Choroid plexus epithelial cell (primary cell): ENCODE measurements at regions not wholly inside any gene's neighbourhood (a gene's known extent, or its start where the extent isn't known, plus 50 kb on each side); places are given as distances from the start of the nearest gene placed in this dataset.

Source experiments
- DNase-seq: peaks from one replicate; pipeline ENCODE4 v3.0.0-alpha.2; 2010; ENCODE audit warnings: low read depth
- H3K4me3 ChIP-seq: 2 replicates; pipeline ENCODE4 v1.5.1; 2011; ENCODE audit warnings: low read depth, mild to moderate bottlenecking, control low read depth, low read length, moderate library complexity
- TF ChIP-seq, protein P1 (sequence below): conservative IDR thresholded peaks from 2 replicates; pipeline ENCODE4 v1.5.1; 2011; ENCODE audit warnings: low read depth, mild to moderate bottlenecking, control low read depth, inconsistent platforms, low read length, moderate library complexity

DNA sequence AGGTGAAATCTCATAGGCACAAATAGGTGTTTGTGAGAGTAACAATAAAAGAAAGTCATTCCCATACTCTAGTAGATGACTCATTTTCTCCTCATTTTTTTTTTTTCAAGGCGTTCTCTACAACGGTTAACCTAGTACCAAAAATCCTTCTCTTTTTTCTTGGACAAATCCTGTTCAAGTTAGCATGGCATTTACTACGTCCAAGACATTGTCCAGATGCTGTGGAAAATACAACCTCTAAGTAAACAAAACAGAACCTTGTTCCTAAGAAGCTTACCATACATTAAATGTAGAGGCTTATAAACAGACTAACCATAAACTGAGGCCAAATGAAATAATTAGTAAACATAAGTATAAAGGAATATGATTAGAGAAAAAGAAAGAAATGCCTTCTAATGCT, 76.2 kb upstream of the RGS4 start:
- TF ChIP-seq, protein P1, sequence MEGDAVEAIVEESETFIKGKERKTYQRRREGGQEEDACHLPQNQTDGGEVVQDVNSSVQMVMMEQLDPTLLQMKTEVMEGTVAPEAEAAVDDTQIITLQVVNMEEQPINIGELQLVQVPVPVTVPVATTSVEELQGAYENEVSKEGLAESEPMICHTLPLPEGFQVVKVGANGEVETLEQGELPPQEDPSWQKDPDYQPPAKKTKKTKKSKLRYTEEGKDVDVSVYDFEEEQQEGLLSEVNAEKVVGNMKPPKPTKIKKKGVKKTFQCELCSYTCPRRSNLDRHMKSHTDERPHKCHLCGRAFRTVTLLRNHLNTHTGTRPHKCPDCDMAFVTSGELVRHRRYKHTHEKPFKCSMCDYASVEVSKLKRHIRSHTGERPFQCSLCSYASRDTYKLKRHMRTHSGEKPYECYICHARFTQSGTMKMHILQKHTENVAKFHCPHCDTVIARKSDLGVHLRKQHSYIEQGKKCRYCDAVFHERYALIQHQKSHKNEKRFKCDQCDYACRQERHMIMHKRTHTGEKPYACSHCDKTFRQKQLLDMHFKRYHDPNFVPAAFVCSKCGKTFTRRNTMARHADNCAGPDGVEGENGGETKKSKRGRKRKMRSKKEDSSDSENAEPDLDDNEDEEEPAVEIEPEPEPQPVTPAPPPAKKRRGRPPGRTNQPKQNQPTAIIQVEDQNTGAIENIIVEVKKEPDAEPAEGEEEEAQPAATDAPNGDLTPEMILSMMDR, result no peak
- no peak for DNase-seq
- H3K4me3 ChIP-seq, result no peak overlapping the region

DNA sequence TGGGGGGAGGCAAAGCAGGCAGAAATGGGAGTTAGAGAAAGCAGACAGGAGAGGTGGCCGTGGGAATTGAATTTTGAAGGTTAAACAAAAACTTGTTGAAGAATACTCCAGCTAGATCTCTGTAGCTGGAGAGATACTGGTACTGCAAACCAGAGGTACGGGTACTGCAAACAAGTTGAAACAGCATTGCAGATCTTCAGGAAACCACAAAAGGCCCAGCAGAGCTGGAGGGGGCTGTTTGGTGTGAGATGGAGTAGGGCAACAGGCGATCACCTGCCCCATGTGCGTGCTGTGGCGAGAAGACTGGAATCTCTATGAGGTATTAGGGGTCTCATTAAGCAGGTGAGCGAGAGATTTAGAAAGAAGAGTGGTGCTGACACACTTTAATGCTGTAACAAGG, 77.7 kb upstream of the RGS4 start:
- no peak overlapping the region for H3K4me3 ChIP-seq
- TF ChIP-seq, protein P1, result no peak
- DNase-seq, result no peak

GRCh38 chr1:162990665-162991064, 78.5 kb upstream of the RGS4 start:
- H3K4me3 ChIP-seq, result no peak overlapping the region
- no peak for DNase-seq

GRCh38 chr1:162988869-162989268, 80.3 kb upstream of the RGS4 start:
- no peak for DNase-seq
- H3K4me3 ChIP-seq, result no peak overlapping the region
- TF ChIP-seq, protein P1, result peak; percentile 12

More at GRCh38 chr1:162990665-162991064, 78.5 kb upstream of the RGS4 start:
- TF ChIP-seq, protein P1, result no peak

GRCh38 chr1:162987866-162988265, 81.3 kb upstream of the RGS4 start:
- peak; percentile 39 for DNase-seq
- TF ChIP-seq, protein P1, result no peak
- H3K4me3 ChIP-seq, result no peak overlapping the region

- H3K4me3 ChIP-seq, result no peak overlapping the region
- peak; percentile 73 for DNase-seq
- TF ChIP-seq, protein P1, result no peak
These were observed 83.2 kb upstream of the RGS4 start for GRCh38 chr1:162985816-162986435.

DNA sequence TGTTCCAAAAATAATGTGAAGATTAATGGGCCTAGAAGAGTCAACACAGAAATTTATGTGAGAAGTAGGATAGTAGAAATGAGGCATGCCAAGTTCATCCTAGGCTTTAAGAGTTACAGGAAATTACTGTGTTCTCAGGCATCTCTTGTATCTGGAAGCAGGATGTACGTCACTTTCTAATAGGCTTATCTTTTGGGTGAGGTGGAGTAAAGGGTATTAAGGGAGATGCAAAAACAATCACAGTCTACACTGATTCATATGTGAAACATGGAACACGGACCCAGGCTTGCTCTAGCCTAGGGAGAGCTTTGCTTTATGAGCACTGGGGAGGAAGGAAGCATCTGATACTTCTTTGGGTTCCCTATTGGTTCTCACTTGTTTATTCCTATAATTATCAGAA, 84.5 kb upstream of the RGS4 start:
- TF ChIP-seq, protein P1, result no peak
- peak; percentile 76 for DNase-seq
- no peak overlapping the region for H3K4me3 ChIP-seq
